ENCODE measurements at regions not wholly inside any gene's neighbourhood (a gene's known extent, or its start where the extent isn't known, plus 50 kb on each side); places are given as distances from the start of the nearest gene placed in this dataset.

GRCh38 chr2:173705656-173706055 lies 259.5 kb downstream of the SP3 start:
- H3K27ac Mint-ChIP-seq, result no peak overlapping the region
- peak overlapping the region; percentile 22 for H3K4me2 ChIP-seq
- no peaks in the 10 kb centered on the region for H3K79me2 ChIP-seq (ENCODE audit: low read depth)
- H2AFZ ChIP-seq (replicated peaks), result no peak overlapping the region
- no peaks in the 10 kb centered on the region for H3K36me3 ChIP-seq
- H3K4me1 Mint-ChIP-seq, result no peaks in the 10 kb centered on the region
- no peaks in the 10 kb centered on the region for H3F3A ChIP-seq (ENCODE audit: low read depth)
- TF ChIP-seq EZH2phosphoT487 (IDR thresholded peaks at IDR 0.05) (no peak), CTCF (IDR thresholded peaks at IDR 0.05) (no peak), EZH2 (IDR thresholded peaks at IDR 0.05) (no peak)
- H3K9ac ChIP-seq, result no peak overlapping the region
- H3K36me3 Mint-ChIP-seq, result no peaks in the 10 kb centered on the region
- no peak overlapping the region for H3K4me3 ChIP-seq
- no peak for DNase-seq (ENCODE audit: low spot score)
- H3K27ac ChIP-seq, result no peak overlapping the region
- H3K27me3 ChIP-seq, result no peaks in the 10 kb centered on the region
- no peak overlapping the region for H3K4me3 Mint-ChIP-seq
- H3K4me1 ChIP-seq, result peaks cover 6% of the 10 kb centered on the region
- peaks cover 4% of the 10 kb centered on the region for H3K27me3 Mint-ChIP-seq (ENCODE audit: insufficient read depth, low read depth)
- H3K9me3 Mint-ChIP-seq, result peaks cover 2% of the 10 kb centered on the region
- no peaks in the 10 kb centered on the region for H4K20me1 ChIP-seq (ENCODE audit: low read depth)
- H3K9me3 ChIP-seq (ENCODE audit: low read depth), result no peaks in the 10 kb centered on the region

DNA sequence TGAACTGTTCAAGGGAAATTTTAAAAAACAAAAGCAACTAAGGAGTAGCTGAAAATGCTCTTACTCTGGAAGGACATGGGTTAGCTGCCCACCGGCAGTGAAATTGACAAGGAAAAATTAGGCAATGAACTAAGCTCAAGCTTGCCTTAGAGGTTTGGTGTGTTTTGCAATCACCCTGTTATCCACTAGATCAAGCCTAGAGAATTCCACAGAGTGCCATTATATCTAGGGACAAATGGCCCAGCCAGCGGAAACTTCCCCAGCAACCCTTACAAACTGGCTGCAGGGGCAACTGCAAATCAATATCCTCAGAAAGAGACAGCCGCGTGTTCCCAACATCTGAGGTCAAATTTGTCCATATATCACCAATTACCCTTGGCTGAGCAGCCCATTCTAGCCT lies 258.2 kb downstream of the SP3 start:
- Histone ChIP-seq H4K20me1 (ENCODE audit: low read depth) (no peaks in the 10 kb centered on the region), H3K27ac (no peak overlapping the region), H3K4me2 (no peak overlapping the region), H3F3A (ENCODE audit: low read depth) (no peaks in the 10 kb centered on the region), H3K36me3 (no peaks in the 10 kb centered on the region), H3K4me3 (no peak overlapping the region), H3K4me1 (peaks cover 6% of the 10 kb centered on the region), H3K9ac (no peak overlapping the region), H3K9me3 (ENCODE audit: low read depth) (no peaks in the 10 kb centered on the region), H2AFZ (replicated peaks) (no peak overlapping the region), H3K27me3 (no peaks in the 10 kb centered on the region), H3K79me2 (ENCODE audit: low read depth) (no peaks in the 10 kb centered on the region)
- Mint-ChIP-seq H3K4me3 (no peak overlapping the region), H3K4me1 (no peaks in the 10 kb centered on the region), H3K27ac (no peak overlapping the region), H3K27me3 (ENCODE audit: insufficient read depth, low read depth) (peaks cover 4% of the 10 kb centered on the region), H3K36me3 (no peaks in the 10 kb centered on the region), H3K9me3 (peaks cover 2% of the 10 kb centered on the region)
- DNase-seq (ENCODE audit: low spot score), result no peak
- no peak for TF ChIP-seq CTCF (IDR thresholded peaks at IDR 0.05)
- TF ChIP-seq EZH2 (IDR thresholded peaks at IDR 0.05), result no peak
- TF ChIP-seq EZH2phosphoT487 (IDR thresholded peaks at IDR 0.05), result no peak

DNA sequence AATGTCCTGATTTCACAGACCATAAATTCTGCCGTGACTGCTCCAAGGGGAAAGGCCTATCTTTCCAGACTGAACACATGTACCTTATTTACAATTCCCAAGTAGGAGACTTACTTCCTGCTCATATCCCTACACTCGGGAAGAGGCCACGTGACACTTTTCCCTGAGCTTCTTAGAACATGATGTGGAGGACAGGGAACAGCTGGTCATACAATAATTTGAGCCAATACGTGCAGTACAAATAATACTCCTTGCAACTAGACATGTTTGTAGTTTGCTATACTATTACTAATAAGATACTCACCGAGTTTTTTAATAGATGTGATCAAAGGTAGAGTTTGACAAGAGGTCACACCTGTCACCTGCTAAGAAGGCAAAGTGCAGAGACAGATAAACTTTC lies 256.4 kb downstream of the SP3 start:
- H3K27me3 Mint-ChIP-seq (ENCODE audit: insufficient read depth, low read depth), result peaks cover 4% of the 10 kb centered on the region
- H3K4me3 Mint-ChIP-seq, result no peak overlapping the region
- TF ChIP-seq CTCF (IDR thresholded peaks at IDR 0.05) (no peak), EZH2 (IDR thresholded peaks at IDR 0.05) (no peak), EZH2phosphoT487 (IDR thresholded peaks at IDR 0.05) (no peak)
- no peaks in the 10 kb centered on the region for H3K36me3 ChIP-seq
- H2AFZ ChIP-seq (replicated peaks), result no peak overlapping the region
- H3K79me2 ChIP-seq (ENCODE audit: low read depth), result no peaks in the 10 kb centered on the region
- H3K4me1 Mint-ChIP-seq, result no peaks in the 10 kb centered on the region
- H3K27ac Mint-ChIP-seq, result no peak overlapping the region
- no peak overlapping the region for H3K27ac ChIP-seq
- no peak overlapping the region for H3K4me2 ChIP-seq
- DNase-seq (ENCODE audit: low spot score), result no peak
- H3F3A ChIP-seq (ENCODE audit: low read depth), result no peaks in the 10 kb centered on the region
- H3K9ac ChIP-seq, result no peak overlapping the region
- no peaks in the 10 kb centered on the region for H3K9me3 ChIP-seq (ENCODE audit: low read depth)
- H3K27me3 ChIP-seq, result no peaks in the 10 kb centered on the region
- H3K4me1 ChIP-seq, result peaks cover 6% of the 10 kb centered on the region
- no peak overlapping the region for H3K4me3 ChIP-seq
- H4K20me1 ChIP-seq (ENCODE audit: low read depth), result no peaks in the 10 kb centered on the region
- H3K9me3 Mint-ChIP-seq, result peaks cover 2% of the 10 kb centered on the region
- H3K36me3 Mint-ChIP-seq, result no peaks in the 10 kb centered on the region

- no peak overlapping the region for H3K9ac ChIP-seq
- H3K27ac ChIP-seq, result no peak overlapping the region
- H3K9me3 ChIP-seq (ENCODE audit: low read depth), result no peaks in the 10 kb centered on the region
- no peak for DNase-seq (ENCODE audit: low spot score)
- no peak for TF ChIP-seq EZH2phosphoT487 (IDR thresholded peaks at IDR 0.05)
- no peak for TF ChIP-seq CTCF (IDR thresholded peaks at IDR 0.05)
- no peak for TF ChIP-seq EZH2 (IDR thresholded peaks at IDR 0.05)
- Mint-ChIP-seq H3K36me3 (no peaks in the 10 kb centered on the region), H3K9me3 (no peaks in the 10 kb centered on the region), H3K27ac (no peak overlapping the region), H3K27me3 (ENCODE audit: insufficient read depth, low read depth) (peaks cover 6% of the 10 kb centered on the region), H3K4me3 (no peak overlapping the region), H3K4me1 (peaks cover 13% of the 10 kb centered on the region)
- no peaks in the 10 kb centered on the region for H3F3A ChIP-seq (ENCODE audit: low read depth)
- H3K4me3 ChIP-seq, result no peak overlapping the region
- H2AFZ ChIP-seq (replicated peaks), result no peak overlapping the region
- no peaks in the 10 kb centered on the region for H3K4me1 ChIP-seq
- H3K4me2 ChIP-seq, result no peak overlapping the region
- no peaks in the 10 kb centered on the region for H3K79me2 ChIP-seq (ENCODE audit: low read depth)
- no peaks in the 10 kb centered on the region for H4K20me1 ChIP-seq (ENCODE audit: low read depth)
- H3K36me3 ChIP-seq, result no peaks in the 10 kb centered on the region
- H3K27me3 ChIP-seq, result no peaks in the 10 kb centered on the region
These were observed 253.4 kb downstream of the SP3 start for GRCh38 chr2:173711816-173712215.

All from neural progenitor cell (in vitro differentiated cells).